Jurkat, Clone E6-1 (cell line): ENCODE measurements at regions not wholly inside any gene's neighbourhood (a gene's known extent, or its start where the extent isn't known, plus 50 kb on each side); places are given as distances from the start of the nearest gene placed in this dataset.
A peak's percentile ranks its signal among the peaks of the same experiment; 100 is the strongest.

Experiments
- DNase-seq: peaks from one replicate; pipeline ENCODE4 v3.0.0-alpha.2; 2011; ENCODE audit warnings: low read depth, low spot score
- H3K4me3 ChIP-seq: 2 replicates; pipeline ENCODE4 v1.5.1; 2011; ENCODE audit warnings: mild to moderate bottlenecking, low read length, control low read depth, moderate library complexity

- no peak overlapping the region for H3K4me3 ChIP-seq
- no peak for DNase-seq
Measured at GRCh38 chr3:88369767-88370166, 220.0 kb downstream of the C3orf38 start.

- no peak for DNase-seq
- no peak overlapping the region for H3K4me3 ChIP-seq
Measured at GRCh38 chr3:88385090-88385489, 235.3 kb downstream of the C3orf38 start.

- DNase-seq = no peak
- no peak overlapping the region for H3K4me3 ChIP-seq
Measured at GRCh38 chr3:88398581-88398980, 248.8 kb downstream of the C3orf38 start.

GRCh38 chr3:88403319-88403718 lies 253.6 kb downstream of the C3orf38 start:
- no peak overlapping the region for H3K4me3 ChIP-seq
- no peak for DNase-seq

- no peak for DNase-seq
Measured at GRCh38 chr3:88408097-88408496, 258.3 kb downstream of the C3orf38 start.

GRCh38 chr3:88408935-88409334 lies 259.2 kb downstream of the C3orf38 start:
- no peak overlapping the region for H3K4me3 ChIP-seq
- no peak for DNase-seq

More at GRCh38 chr3:88408097-88408496, 258.3 kb downstream of the C3orf38 start:
- no peak overlapping the region for H3K4me3 ChIP-seq

GRCh38 chr3:88410259-88410658 lies 260.5 kb downstream of the C3orf38 start:
- peak; percentile 78 for DNase-seq
- no peak overlapping the region for H3K4me3 ChIP-seq

- H3K4me3 ChIP-seq = no peak overlapping the region
- DNase-seq = no peak
Measured at GRCh38 chr3:88412346-88412745, 262.6 kb downstream of the C3orf38 start.

- no peak for DNase-seq
- H3K4me3 ChIP-seq = no peak overlapping the region
Measured at GRCh38 chr3:88416436-88416835, 266.7 kb downstream of the C3orf38 start.

- no peak for DNase-seq
- no peak overlapping the region for H3K4me3 ChIP-seq
Measured at GRCh38 chr3:88418219-88418618, 268.5 kb downstream of the C3orf38 start.

GRCh38 chr3:88433568-88433967 lies 283.8 kb downstream of the C3orf38 start:
- no peak overlapping the region for H3K4me3 ChIP-seq
- no peak for DNase-seq

GRCh38 chr3:88434001-88434400 lies 284.2 kb downstream of the C3orf38 start:
- DNase-seq = no peak
- H3K4me3 ChIP-seq = no peak overlapping the region

GRCh38 chr3:88440701-88441100 lies 290.9 kb downstream of the C3orf38 start:
- no peak for DNase-seq
- H3K4me3 ChIP-seq = no peak overlapping the region

GRCh38 chr3:88443066-88443465 lies 293.3 kb downstream of the C3orf38 start:
- no peak overlapping the region for H3K4me3 ChIP-seq
- no peak for DNase-seq

- no peak overlapping the region for H3K4me3 ChIP-seq
- no peak for DNase-seq
Measured at GRCh38 chr3:88444251-88444650, 294.5 kb downstream of the C3orf38 start.

- DNase-seq = no peak
- H3K4me3 ChIP-seq = no peak overlapping the region
Measured at GRCh38 chr3:88452228-88452627, 302.5 kb downstream of the C3orf38 start.

- no peak overlapping the region for H3K4me3 ChIP-seq
- DNase-seq = no peak
Measured at GRCh38 chr3:88460369-88460768, 310.6 kb downstream of the C3orf38 start.

GRCh38 chr3:88462230-88462629 lies 312.5 kb downstream of the C3orf38 start:
- no peak overlapping the region for H3K4me3 ChIP-seq
- DNase-seq = no peak

GRCh38 chr3:88467191-88467590 lies 317.4 kb downstream of the C3orf38 start:
- H3K4me3 ChIP-seq = no peak overlapping the region
- no peak for DNase-seq

GRCh38 chr3:88469216-88469615 lies 319.5 kb downstream of the C3orf38 start:
- DNase-seq = no peak
- no peak overlapping the region for H3K4me3 ChIP-seq

- no peak overlapping the region for H3K4me3 ChIP-seq
- DNase-seq = no peak
Measured at GRCh38 chr3:88478460-88478859, 328.7 kb downstream of the C3orf38 start.

GRCh38 chr3:88480822-88481221 lies 331.1 kb downstream of the C3orf38 start:
- DNase-seq = no peak

More at GRCh38 chr3:88480822-88481221, 331.1 kb downstream of the C3orf38 start:
- no peak overlapping the region for H3K4me3 ChIP-seq
